Esophagus muscularis mucosa (tissue), 3 donors: ENCODE measurements at regions not wholly inside any gene's neighbourhood (a gene's known extent, or its start where the extent isn't known, plus 50 kb on each side); places are given as distances from the start of the nearest gene placed in this dataset.

Experiments used
- CTCF ChIP-seq, 3 experiments: fragments of 200-600 bp in 2 of 3; fragments of 450-650 bp in 1 of 3; sonication (generic) in 2 of 3; IDR thresholded peaks; one replicate each; pipeline ENCODE4 v1.5.1; 2017 to 2019; ENCODE audit warnings: antibody characterized with exemption in 3 of 3, mild to moderate bottlenecking in 2 of 3, moderate library complexity in 1 of 3
- POLR2A ChIP-seq: fragments of 450-650 bp; IDR thresholded peaks from one replicate; pipeline ENCODE4 v1.6.1; 2017; ENCODE audit warnings: antibody characterized with exemption, moderate library complexity, mild to moderate bottlenecking, low read depth
- POLR2AphosphoS5 ChIP-seq, 2 donors: sonication (generic); formaldehyde crosslinking; IDR thresholded peaks; one replicate each; pipeline ENCODE4 v1.6.1; 2017; ENCODE audit warnings: antibody characterized with exemption in 2 of 2

GRCh38 chr10:42112331-42113157 is 525.8 kb downstream of the ZNF33B start:
- TF ChIP-seq POLR2AphosphoS5 (IDR thresholded peaks at IDR 0.05) (no peak), CTCF (IDR thresholded peaks at IDR 0.05) (no peak), POLR2A (no peak)
